Ammon's horn (tissue), 1 donor: ENCODE measurements at regions not wholly inside any gene's neighbourhood (a gene's known extent, or its start where the extent isn't known, plus 50 kb on each side); places are given as distances from the start of the nearest gene placed in this dataset.
"Not testable (repeated sequence)": the region's sequence is repeated elsewhere in the genome, so short reads cannot be mapped to it uniquely, and the experiment has no call there.

ENCODE experiments used
- DNase-seq: peaks from one replicate; pipeline ENCODE4 v3.0.0-alpha.2; 2016; ENCODE audit warnings: low spot score

GRCh38 chr16:8055761-8056160, 534.5 kb downstream of the TMEM114 start:
- DNase-seq, result no peak

- DNase-seq, result no peak
Measured at GRCh38 chr16:8053437-8053836, 536.9 kb downstream of the TMEM114 start.

GRCh38 chr16:8048433-8048832, 541.9 kb downstream of the TMEM114 start:
- DNase-seq, result no peak

GRCh38 chr16:8047736-8048135, 542.6 kb downstream of the TMEM114 start:
- peak; percentile 88 for DNase-seq

GRCh38 chr16:8044796-8045195, 545.5 kb downstream of the TMEM114 start:
- no peak for DNase-seq

- no peak for DNase-seq
Measured at GRCh38 chr16:8032406-8032805, 557.9 kb downstream of the TMEM114 start.

- DNase-seq, result not testable (repeated sequence)
Measured at GRCh38 chr16:8030004-8030403, 560.3 kb downstream of the TMEM114 start.

- DNase-seq, result no peak
Measured at GRCh38 chr16:8026450-8026849, 563.9 kb downstream of the TMEM114 start.

- DNase-seq, result no peak
Measured at GRCh38 chr16:8023326-8023725, 567.0 kb downstream of the TMEM114 start.

GRCh38 chr16:8005096-8005860, 585.0 kb downstream of the TMEM114 start:
- DNase-seq, result no peak

GRCh38 chr16:7998789-7999453, 591.4 kb downstream of the TMEM114 start:
- DNase-seq, result no peak

GRCh38 chr16:7997966-7998365, 592.3 kb downstream of the TMEM114 start:
- DNase-seq, result no peak

GRCh38 chr16:7992616-7993015, 597.7 kb downstream of the TMEM114 start:
- no peak for DNase-seq

- no peak for DNase-seq
Measured at GRCh38 chr16:7990626-7991260, 599.6 kb downstream of the TMEM114 start.

- no peak for DNase-seq
Measured at GRCh38 chr16:7983676-7984075, 606.6 kb downstream of the TMEM114 start.

GRCh38 chr16:7980133-7980483, 610.2 kb downstream of the TMEM114 start:
- DNase-seq, result no peak

- DNase-seq, result no peak
Measured at GRCh38 chr16:7979448-7980132, 610.7 kb downstream of the TMEM114 start.

GRCh38 chr16:7976563-7976962, 613.7 kb downstream of the TMEM114 start:
- no peak for DNase-seq

GRCh38 chr16:7976125-7976524, 614.2 kb downstream of the TMEM114 start:
- DNase-seq, result no peak

- no peak for DNase-seq
Measured at GRCh38 chr16:7967996-7968509, 622.3 kb downstream of the TMEM114 start.

- no peak for DNase-seq
Measured at GRCh38 chr16:7964744-7965143, 625.6 kb downstream of the TMEM114 start.

GRCh38 chr16:7964167-7964566, 626.1 kb downstream of the TMEM114 start:
- DNase-seq, result no peak
